Hematopoietic multipotent progenitor cell treated with erythropoietin and hydrocortisone succinate and interleukin-3 and kit ligand, for 8 days (in vitro differentiated cells): ENCODE measurements at regions not wholly inside any gene's neighbourhood (a gene's known extent, or its start where the extent isn't known, plus 50 kb on each side); places are given as distances from the start of the nearest gene placed in this dataset.

ENCODE experiments used
- DNase-seq: peaks from one replicate; pipeline ENCODE4 v3.0.0-alpha.2; 2015

- no peak for DNase-seq
Observed at GRCh38 chr6:21382821-21383449, 210.6 kb upstream of the SOX4 start.

GRCh38 chr6:21383450-21384085, 210.0 kb upstream of the SOX4 start:
- no peak for DNase-seq

GRCh38 chr6:21384216-21384615, 209.3 kb upstream of the SOX4 start:
- no peak for DNase-seq

- no peak for DNase-seq
Observed at GRCh38 chr6:21386744-21387143, 206.8 kb upstream of the SOX4 start.

- no peak for DNase-seq
Observed at GRCh38 chr6:21390532-21391213, 202.9 kb upstream of the SOX4 start.

- DNase-seq, result no peak
Observed at GRCh38 chr6:21392177-21392576, 201.4 kb upstream of the SOX4 start.

- DNase-seq, result no peak
Observed at GRCh38 chr6:21393441-21394165, 199.9 kb upstream of the SOX4 start.

GRCh38 chr6:21395121-21395520, 198.4 kb upstream of the SOX4 start:
- no peak for DNase-seq

- DNase-seq, result no peak
Observed at GRCh38 chr6:21396313-21396712, 197.2 kb upstream of the SOX4 start.

- DNase-seq, result no peak
Observed at GRCh38 chr6:21398741-21399325, 194.7 kb upstream of the SOX4 start.

GRCh38 chr6:21402368-21402767, 191.2 kb upstream of the SOX4 start:
- no peak for DNase-seq

- DNase-seq, result no peak
Observed at GRCh38 chr6:21404577-21404976, 189.0 kb upstream of the SOX4 start.

- no peak for DNase-seq
Observed at GRCh38 chr6:21406316-21406715, 187.2 kb upstream of the SOX4 start.

GRCh38 chr6:21409231-21409630, 184.3 kb upstream of the SOX4 start:
- no peak for DNase-seq

- DNase-seq, result no peak
Observed at GRCh38 chr6:21413428-21413827, 180.1 kb upstream of the SOX4 start.

- no peak for DNase-seq
Observed at GRCh38 chr6:21414065-21414464, 179.5 kb upstream of the SOX4 start.

GRCh38 chr6:21420146-21420878, 173.2 kb upstream of the SOX4 start:
- DNase-seq, result no peak

- DNase-seq, result no peak
Observed at GRCh38 chr6:21420926-21421325, 172.6 kb upstream of the SOX4 start.

- DNase-seq, result no peak
Observed at GRCh38 chr6:21423106-21423854, 170.3 kb upstream of the SOX4 start.

- no peak for DNase-seq
Observed at GRCh38 chr6:21426841-21427490, 166.6 kb upstream of the SOX4 start.

- peak; percentile 7 for DNase-seq
Observed at GRCh38 chr6:21429291-21429690, 164.3 kb upstream of the SOX4 start.
